Fibroblast of skin of left quadriceps (primary cell): ENCODE measurements at regions not wholly inside any gene's neighbourhood (a gene's known extent, or its start where the extent isn't known, plus 50 kb on each side); places are given as distances from the start of the nearest gene placed in this dataset.
"Not testable (repeated sequence)": the region's sequence is repeated elsewhere in the genome, so short reads cannot be mapped to it uniquely, and the experiment has no call there.

Source experiments
- DNase-seq, 2 experiments: peaks; one replicate each; pipeline ENCODE4 v3.0.0-alpha.2; 2013; ENCODE audit warnings: low read depth in 2 of 2

DNA sequence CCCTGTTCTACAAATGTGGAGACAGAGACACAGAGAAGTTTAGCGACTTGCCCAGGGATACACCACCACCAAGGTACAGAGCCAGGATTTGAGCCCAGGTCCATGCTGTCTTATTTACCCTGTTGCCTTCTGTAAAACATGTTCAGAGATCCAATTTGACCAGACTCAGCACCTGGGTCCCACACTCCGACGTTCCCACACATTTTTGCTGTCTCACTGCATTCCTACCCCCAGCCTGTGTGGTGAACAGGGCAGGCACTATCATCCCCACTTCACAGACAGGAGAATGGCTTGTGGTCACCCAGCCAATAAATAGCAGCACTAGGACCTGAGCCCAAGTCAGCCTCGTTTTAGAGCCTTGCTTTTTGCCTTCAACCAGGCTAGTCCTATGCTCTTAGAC is 102.8 kb downstream of the PJA1 start:
- DNase-seq, result no peak

DNA sequence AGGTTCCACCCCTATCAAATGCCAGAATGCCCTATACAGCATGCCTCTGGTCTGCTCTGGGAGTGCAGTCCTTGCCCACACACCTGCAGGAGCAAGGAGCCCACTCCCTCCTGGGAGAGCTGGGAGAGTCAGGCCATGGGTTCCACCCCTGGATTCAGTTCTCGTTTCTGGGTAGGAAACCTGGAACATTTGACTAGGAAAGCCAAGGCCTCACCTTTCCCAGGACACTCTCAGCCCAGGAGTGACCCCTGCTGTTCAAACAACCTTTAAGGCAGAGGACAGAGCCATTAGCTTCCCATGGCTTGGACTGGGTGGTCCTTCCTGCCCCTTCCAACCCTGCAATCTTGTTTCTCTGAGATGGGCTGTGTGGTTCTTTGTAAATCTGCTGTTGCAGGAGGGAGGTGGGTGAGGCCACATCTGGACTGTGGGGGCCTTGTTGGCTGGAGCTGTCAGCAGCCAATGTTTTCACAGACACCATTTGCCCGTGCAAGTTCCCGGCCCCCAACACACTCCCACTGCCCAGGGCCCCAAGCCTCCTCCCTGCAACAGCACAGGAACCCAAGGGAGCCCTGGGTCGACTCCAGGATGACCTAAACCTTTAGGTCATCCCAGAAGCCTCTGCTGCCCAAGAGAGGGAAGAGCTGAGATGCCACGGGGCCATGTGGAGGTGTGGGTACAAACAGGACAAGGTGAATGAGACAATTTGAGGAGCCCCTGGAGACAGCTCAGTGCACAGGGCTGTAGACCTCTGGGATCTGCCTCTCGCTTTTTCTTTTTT is 104.4 kb downstream of the PJA1 start:
- no peak for DNase-seq

DNA sequence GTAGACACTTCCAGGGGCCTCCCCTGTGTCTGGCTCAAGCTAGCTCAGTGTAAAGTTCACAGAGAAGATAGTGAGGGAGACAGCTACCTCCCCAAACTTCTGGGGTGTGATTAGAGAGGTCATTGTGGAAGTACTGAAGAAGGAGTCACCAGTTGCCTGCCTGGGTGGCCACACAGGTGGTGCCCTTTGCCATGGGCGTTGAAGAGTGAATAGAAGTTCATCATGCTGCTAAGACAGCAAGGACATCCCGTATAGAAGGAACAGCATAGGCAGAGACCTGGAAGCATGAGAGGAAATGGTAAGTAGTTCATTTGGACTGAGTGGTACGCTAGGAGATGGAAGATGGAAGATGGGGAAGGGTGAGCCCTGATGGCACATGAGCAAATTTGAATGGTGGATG is 110.1 kb downstream of the PJA1 start:
- DNase-seq, result no peak

DNA sequence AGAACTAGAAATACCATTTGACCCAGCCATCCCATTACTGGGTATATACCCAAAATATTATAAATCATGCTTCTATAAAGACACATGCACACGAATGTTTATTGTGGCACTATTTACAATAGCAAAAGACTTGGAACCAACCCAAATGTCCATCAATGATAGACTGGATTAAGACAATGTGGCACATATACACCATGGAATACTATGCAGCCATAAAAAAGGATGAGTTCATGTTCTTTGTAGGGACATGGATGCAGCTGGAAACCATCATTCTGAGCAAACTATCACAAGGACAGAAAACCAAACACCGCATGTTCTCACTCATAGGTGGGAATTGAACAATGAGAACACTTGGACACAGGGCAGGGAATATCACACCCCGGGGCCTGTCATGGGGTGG is 110.8 kb downstream of the PJA1 start:
- DNase-seq, result not testable (repeated sequence)

DNA sequence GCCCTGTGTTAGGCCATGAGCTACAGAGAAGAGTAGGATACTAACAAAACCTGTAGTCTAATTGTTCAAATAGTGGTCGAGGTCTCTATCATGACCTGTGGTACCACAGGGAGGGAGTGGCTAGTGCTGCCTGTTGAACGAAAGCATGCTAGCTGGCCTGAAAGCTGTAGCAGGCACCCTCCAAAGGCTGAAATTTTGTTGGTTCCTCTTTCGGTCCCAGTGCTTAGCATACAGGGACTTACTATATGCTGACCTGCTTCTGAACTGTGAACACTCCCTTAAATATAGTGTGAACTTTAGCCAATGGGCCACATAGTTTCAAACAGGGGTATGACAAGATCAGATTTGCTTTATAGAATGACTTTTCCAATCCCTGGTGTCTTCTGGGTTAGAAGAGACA is 113.4 kb downstream of the PJA1 start:
- DNase-seq, result no peak

- no peak for DNase-seq
Observed at GRCh38 chrX:69050051-69050765, 115.0 kb downstream of the PJA1 start.

DNA sequence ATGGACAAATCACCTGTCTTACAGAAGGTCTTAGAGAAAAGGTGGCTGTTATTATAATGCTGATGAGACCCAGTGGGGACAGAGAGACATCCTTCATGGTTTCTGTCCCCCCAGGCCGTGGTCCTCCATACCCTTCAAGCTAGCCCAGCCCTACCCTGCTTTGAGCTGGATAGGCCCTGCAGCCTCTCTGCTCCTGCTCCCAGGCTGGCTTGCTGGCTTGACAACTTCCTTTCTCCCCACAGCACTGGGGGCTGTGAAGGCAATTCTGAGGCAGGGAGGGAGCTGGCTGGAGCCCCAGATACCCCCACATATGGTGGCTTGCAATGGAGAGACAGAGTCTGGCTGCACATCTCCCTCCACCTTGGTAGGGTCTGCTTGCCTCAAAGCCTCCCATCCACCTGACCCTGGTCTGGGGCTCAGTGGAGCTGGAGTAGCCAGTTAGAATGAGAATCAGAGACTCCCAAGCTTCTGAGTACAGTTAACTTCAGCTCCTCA is 118.2 kb downstream of the PJA1 start:
- DNase-seq, result no peak

DNA sequence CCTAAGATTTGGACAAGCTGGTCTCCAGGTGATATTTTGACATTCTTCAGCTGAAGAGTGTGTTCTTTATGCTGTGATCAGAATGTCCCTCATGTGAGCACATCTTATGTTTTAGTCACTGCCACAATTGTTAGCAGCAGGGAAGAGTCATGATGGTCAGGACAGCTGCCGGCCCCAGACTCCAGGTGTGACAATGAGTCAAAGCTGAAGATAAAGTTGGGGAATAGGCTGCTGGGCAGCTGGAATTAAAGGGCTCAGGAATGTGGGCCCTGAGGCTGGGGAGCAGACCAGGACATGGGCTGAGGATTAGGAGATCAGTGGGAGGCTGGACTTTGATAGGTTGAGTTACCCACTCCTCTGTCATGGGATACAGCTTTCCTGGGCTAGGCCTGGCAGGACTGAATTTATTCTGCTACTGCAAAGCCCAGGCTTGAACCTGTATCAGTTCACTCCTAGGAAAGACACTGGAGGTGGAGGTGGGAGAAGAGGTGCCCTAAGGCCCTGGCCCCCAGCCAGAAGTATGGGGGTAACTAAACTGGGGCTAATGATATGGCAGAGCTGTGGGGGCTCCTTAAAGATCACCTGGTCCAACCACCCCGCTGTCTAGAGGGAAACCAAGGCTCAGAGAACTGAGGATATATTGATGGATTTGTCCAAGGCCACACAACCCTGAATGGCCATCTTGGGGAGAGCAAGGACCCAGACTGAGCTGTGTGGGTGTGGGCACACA is 119.5 kb downstream of the PJA1 start:
- DNase-seq, result no peak

DNA sequence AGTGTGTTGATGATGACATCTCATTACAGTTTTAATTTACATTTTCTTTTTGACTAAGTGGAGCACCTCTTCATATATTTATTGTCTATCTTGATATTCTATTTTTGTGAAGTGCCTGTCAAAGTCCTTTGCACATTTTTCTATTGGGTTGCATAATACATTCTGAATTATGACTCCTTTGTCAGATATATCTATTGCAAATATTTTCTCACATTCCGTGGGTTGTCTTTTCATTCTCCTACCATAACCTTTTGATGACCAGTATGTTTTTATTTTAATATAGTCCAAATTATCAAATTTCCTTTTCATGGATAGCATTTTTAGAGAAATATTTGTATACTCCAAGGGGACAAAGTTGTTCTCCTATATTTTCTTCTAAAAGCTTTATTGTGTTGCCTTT is 126.4 kb downstream of the PJA1 start:
- no peak for DNase-seq

- no peak for DNase-seq
Observed at GRCh38 chrX:69038188-69038587, 127.1 kb downstream of the PJA1 start.

- no peak for DNase-seq
Observed at GRCh38 chrX:69037786-69038185, 127.5 kb downstream of the PJA1 start.

- no peak for DNase-seq
Observed at GRCh38 chrX:69036674-69037573, 128.3 kb downstream of the PJA1 start.

DNA sequence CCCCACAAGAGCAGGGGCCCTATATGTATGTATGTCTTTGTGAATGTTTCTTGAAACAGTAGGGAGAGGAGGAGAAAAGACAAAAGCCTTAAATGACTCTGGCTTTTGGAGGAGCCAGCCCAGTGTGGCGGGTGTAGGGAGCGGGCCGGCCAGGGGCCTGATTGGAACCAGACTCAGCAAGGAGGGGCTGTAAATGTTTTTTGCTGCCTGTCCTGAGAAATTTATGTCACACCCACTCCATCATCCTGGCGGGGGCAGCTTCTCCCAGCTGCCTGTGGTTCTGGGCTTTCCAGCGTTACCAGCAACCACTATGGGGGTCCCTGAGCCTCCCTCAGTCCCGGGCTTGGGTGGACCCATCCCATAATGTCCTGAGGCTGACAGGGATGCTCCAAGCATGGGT is 130.8 kb downstream of the PJA1 start:
- no peak for DNase-seq

DNA sequence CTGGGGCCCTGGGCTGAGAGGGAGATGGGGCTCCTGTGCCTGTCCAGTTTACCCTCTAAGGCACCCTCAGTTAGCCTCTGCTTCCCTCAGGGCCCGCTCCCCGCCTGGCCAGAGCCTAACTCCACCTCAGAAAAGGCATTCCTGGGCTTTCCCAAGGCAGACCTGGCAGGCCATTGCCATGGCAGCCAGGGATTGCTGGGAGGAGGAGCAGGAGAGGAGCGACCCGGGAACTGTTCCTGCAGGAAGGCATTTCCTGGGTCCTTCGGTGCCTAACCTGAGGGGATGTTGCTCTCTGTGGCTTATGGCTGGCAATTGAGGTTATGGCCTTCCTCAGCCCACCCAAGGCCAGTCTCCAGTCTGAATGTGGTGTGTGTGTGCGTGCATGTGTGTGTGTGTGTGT is 131.3 kb downstream of the PJA1 start:
- DNase-seq, result no peak

GRCh38 chrX:69032601-69033000 is 132.7 kb downstream of the PJA1 start:
- DNase-seq, result no peak

DNA sequence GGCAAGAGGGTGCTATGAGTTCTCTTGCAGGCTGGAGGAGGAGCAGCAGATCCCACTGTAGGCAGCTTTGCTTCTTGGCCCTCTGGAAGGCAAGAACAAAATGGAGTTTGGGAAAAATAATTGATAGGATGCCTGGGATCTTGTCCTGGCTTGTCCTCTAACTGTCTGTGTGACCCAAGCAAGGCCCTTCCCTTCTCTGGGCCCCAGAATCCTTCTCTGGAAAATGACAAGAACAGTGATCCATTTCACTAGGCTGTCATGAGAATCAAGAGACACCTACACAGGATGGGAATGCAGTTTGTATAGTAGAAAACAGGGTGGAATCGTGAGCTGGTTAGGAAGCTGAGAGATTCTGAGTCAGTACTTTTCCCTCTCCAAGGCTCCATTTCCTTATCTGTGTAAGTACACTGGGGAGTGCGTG is 133.3 kb downstream of the PJA1 start:
- DNase-seq, result no peak

DNA sequence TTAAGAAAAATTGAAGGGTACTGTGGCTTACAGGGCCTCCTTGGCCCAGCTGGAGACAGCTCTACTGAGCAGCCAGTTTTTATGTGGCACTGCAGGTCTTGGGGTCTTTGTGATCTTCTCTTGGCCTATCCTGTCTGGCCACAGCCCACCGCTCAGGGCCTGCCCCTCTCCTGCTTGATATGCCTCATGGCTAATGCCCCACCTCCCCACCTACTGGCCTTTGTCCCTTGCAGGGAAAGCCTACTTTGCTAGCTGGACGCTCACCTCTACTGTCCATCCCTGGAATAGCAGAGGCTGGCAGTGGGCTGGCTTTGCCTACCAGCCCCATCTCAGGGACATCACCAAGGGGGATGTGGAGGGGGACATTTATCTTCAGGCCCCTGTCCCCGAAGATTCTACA is 134.1 kb downstream of the PJA1 start:
- DNase-seq, result no peak

GRCh38 chrX:69029771-69030170 is 135.5 kb downstream of the PJA1 start:
- DNase-seq, result no peak

- DNase-seq, result no peak
Observed at GRCh38 chrX:69028761-69029120, 136.5 kb downstream of the PJA1 start.

- DNase-seq, result no peak
Observed at GRCh38 chrX:69028006-69028760, 137.1 kb downstream of the PJA1 start.
